GM19043 (cell line): ENCODE measurements at regions not wholly inside any gene's neighbourhood (a gene's known extent, or its start where the extent isn't known, plus 50 kb on each side); places are given as distances from the start of the nearest gene placed in this dataset.

Source experiments
- ATAC-seq: cut with Tn5 transposase; IDR thresholded peaks from one replicate; pipeline ENCODE4 v1.9.1; 2021; ENCODE audit warnings: low read depth; ENCODE audit not compliant: unreplicated experiment

GRCh38 chr7:113408999-113409398, 290.6 kb upstream of the SMIM30 start:
- ATAC-seq: no peak

GRCh38 chr7:113405296-113406056, 287.1 kb upstream of the SMIM30 start:
- ATAC-seq: no peak

- no peak for ATAC-seq
Observed at GRCh38 chr7:113404245-113404644, 285.9 kb upstream of the SMIM30 start.

GRCh38 chr7:113402482-113402881, 284.1 kb upstream of the SMIM30 start:
- ATAC-seq: no peak

GRCh38 chr7:113402005-113402404, 283.7 kb upstream of the SMIM30 start:
- no peak for ATAC-seq

GRCh38 chr7:113394856-113395255, 276.5 kb upstream of the SMIM30 start:
- ATAC-seq: no peak

GRCh38 chr7:113392841-113393540, 274.6 kb upstream of the SMIM30 start:
- ATAC-seq: no peak

- ATAC-seq: no peak
Observed at GRCh38 chr7:113392421-113392820, 274.1 kb upstream of the SMIM30 start.

GRCh38 chr7:113389112-113389646, 270.8 kb upstream of the SMIM30 start:
- no peak for ATAC-seq

GRCh38 chr7:113383638-113384037, 265.3 kb upstream of the SMIM30 start:
- no peak for ATAC-seq

GRCh38 chr7:113379746-113380145, 261.4 kb upstream of the SMIM30 start:
- no peak for ATAC-seq

- no peak for ATAC-seq
Observed at GRCh38 chr7:113374955-113375354, 256.6 kb upstream of the SMIM30 start.

- no peak for ATAC-seq
Observed at GRCh38 chr7:113373863-113374262, 255.5 kb upstream of the SMIM30 start.

- no peak for ATAC-seq
Observed at GRCh38 chr7:113371416-113372043, 253.2 kb upstream of the SMIM30 start.

- ATAC-seq: no peak
Observed at GRCh38 chr7:113370910-113371309, 252.6 kb upstream of the SMIM30 start.

GRCh38 chr7:113368256-113368655, 249.9 kb upstream of the SMIM30 start:
- ATAC-seq: no peak

- no peak for ATAC-seq
Observed at GRCh38 chr7:113367041-113367586, 248.8 kb upstream of the SMIM30 start.

- ATAC-seq: no peak
Observed at GRCh38 chr7:113366122-113366521, 247.8 kb upstream of the SMIM30 start.

- no peak for ATAC-seq
Observed at GRCh38 chr7:113349339-113349738, 231.0 kb upstream of the SMIM30 start.

GRCh38 chr7:113339661-113340060, 221.3 kb upstream of the SMIM30 start:
- ATAC-seq: no peak

GRCh38 chr7:113338071-113338696, 219.8 kb upstream of the SMIM30 start:
- ATAC-seq: peak; percentile 86
